ENCODE measurements at regions not wholly inside any gene's neighbourhood (a gene's known extent, or its start where the extent isn't known, plus 50 kb on each side); places are given as distances from the start of the nearest gene placed in this dataset.
A peak's percentile ranks its signal among the peaks of the same experiment; 100 is the strongest.
"Not testable (repeated sequence)": the region's sequence is repeated elsewhere in the genome, so short reads cannot be mapped to it uniquely, and the experiment has no call there.

DNA sequence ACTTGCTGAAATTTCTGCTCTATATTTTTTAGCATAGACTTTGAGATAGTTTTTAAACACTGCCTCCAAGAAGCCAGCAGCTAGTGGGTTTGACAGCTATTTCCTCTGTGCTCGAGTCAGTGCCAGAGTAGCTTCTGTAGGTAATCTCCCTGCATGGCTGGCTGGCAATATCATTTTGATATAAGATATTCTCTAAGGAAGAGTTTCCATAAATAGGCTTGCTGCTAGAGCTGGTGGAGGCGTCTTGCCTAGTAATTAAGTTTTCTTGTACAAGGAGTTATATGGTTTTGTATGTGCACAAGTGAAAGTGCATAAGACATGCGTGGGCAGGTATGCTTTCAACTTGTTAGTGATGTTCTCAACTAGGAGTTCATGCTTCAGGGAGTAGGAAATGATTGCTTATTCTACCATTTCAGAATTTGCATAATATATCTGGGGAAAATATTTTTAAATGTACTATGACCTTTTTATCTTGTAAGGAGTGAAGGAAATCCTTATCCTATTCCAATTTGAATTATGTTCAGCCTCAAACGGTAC is 74.1 kb upstream of the CCL21 start:
- DNase-seq, result no peak

DNA sequence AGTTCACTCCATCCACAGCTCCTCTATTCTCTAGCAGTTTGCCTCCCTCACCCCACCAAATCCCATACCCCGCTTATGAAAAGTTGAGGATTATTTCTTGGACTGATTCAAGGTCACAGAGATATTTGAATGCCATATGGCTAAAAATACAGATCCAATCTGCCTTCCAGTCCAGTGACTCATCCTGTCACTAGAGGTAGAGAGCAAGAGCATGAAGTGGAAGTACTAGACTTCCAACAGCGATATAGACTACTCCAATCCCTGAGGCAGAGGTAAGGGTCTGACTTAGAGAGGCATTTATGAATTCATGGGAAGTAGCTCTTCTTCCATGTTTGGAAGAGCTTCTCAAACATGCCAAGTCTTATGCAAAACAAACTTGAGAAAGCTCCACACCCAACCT is 72.4 kb upstream of the CCL21 start:
- DNase-seq, result no peak

DNA sequence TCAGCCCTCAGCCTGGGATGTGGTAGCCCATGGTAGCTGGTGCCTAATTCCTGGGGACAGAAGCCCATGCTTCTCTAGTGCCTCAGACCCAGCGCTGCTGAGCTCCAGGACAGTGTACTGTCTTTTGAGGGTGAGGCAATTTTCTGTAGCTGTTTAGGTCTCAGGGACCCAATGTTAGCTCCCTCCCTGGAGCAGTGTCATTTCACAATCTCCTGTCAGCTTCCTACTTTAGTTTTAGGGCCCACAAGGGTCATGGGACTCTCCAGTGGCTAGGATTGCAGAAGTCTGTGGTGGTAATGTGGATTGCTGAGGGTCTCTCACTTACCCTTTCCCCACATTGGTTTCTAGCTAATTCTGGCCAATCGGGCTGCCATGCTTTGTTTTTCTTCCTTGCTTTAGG is 67.7 kb upstream of the CCL21 start:
- no peak for DNase-seq

DNA sequence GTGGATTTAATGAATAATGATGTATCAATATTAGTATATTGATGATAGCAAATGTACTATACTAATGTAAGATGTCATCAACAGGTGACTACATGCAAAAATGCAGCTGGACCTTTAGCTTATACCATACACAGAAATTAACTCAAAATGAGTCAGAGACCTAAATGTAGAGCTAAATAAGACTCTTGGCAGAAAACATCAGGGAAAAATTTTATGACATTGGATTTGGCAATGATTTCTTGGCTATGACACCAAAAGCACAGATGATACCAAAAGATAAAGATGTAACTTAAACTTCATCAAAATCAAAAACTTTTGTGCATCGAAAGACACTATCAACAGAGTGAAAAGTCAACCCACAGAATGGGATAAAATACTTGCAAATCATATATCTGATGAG is 64.0 kb upstream of the CCL21 start:
- no peak for DNase-seq

GRCh38 chr9:34773306-34773910 is 63.5 kb upstream of the CCL21 start:
- DNase-seq, result peak; percentile 5

- DNase-seq, result peak; percentile 13
Measured at GRCh38 chr9:34771007-34771406, 61.1 kb upstream of the CCL21 start.

DNA sequence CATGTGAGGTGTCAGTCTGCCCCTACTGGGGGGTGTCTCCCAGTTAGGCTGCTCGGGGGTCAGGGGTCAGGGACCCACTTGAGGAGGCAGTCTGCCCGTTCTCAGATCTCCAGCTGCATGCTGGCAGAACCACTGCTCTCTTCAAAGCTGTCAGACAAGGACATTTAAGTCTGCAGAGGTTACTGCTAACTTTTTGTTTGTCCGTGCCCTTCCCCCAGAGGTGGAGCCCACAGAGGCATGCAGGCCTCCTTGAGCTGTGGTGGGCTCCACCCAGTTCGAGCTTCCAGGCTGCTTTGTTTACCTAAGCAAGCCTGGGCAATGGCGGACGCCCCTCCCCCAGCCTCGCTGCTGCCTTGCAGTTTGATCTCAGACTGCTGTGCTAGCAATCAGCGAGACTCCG is 57.2 kb upstream of the CCL21 start:
- not testable (repeated sequence) for DNase-seq

- peak; percentile 11 for DNase-seq
Measured at GRCh38 chr9:34760196-34761040, 50.5 kb upstream of the CCL21 start.

Measured in HCEC 1CT (cell line).